ENCODE measurements at regions not wholly inside any gene's neighbourhood (a gene's known extent, or its start where the extent isn't known, plus 50 kb on each side); places are given as distances from the start of the nearest gene placed in this dataset.

DNA sequence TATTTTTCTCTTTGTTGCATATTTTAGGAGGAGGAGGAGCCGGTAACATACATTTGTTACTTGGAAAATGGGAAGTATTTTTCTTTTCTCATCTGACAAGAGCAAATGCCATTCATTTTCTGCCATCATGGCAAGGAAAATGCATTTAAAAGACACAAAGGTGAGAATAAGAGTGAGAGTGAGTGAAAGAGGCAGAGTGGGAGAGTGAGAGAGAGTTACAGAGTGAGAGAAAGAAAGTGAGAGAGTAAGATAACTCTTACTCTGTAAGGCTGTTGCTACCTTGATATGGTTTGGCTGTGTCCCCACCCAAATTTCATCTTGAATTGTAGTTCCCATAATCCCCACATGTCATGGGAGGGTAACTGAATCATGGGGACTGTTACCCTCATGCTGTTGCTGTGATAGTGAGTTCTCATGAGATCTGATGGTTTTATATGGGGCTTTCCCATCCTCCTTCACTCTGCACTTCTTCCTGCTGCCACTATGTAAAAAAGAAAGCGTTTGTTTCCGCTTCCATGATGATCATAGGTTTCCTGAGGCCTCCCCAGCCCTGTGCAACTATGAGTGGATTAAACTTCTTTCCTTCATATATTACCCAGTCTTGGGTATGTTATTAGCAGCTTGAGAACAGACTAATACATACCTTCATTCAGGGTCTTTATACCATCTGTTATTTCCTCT, 64.2 kb downstream of the ASCL1 start (continued):
- TF ChIP-seq, protein P1, sequence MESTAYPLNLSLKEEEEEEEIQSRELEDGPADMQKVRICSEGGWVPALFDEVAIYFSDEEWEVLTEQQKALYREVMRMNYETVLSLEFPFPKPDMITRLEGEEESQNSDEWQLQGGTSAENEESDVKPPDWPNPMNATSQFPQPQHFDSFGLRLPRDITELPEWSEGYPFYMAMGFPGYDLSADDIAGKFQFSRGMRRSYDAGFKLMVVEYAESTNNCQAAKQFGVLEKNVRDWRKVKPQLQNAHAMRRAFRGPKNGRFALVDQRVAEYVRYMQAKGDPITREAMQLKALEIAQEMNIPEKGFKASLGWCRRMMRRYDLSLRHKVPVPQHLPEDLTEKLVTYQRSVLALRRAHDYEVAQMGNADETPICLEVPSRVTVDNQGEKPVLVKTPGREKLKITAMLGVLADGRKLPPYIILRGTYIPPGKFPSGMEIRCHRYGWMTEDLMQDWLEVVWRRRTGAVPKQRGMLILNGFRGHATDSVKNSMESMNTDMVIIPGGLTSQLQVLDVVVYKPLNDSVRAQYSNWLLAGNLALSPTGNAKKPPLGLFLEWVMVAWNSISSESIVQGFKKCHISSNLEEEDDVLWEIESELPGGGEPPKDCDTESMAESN (CRISPR knock-in tag; conservative IDR thresholded peaks at IDR 0.05) = no peak
- TF ChIP-seq, protein P2, sequence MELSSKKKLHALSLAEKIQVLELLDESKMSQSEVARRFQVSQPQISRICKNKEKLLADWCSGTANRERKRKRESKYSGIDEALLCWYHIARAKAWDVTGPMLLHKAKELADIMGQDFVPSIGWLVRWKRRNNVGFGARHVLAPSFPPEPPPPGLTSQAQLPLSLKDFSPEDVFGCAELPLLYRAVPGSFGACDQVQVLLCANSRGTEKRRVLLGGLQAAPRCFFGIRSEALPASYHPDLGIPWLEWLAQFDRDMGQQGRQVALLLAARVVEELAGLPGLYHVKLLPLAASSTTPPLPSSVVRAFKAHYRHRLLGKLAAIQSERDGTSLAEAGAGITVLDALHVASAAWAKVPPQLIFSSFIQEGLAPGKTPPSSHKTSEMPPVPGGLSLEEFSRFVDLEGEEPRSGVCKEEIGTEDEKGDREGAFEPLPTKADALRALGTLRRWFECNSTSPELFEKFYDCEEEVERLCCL (CRISPR knock-in tag; IDR thresholded peaks at IDR 0.05; ENCODE audit: borderline replicate concordance) = no peak
- no peak for TF ChIP-seq ZMYM2 (CRISPR knock-in tag; IDR thresholded peaks at IDR 0.05)

DNA sequence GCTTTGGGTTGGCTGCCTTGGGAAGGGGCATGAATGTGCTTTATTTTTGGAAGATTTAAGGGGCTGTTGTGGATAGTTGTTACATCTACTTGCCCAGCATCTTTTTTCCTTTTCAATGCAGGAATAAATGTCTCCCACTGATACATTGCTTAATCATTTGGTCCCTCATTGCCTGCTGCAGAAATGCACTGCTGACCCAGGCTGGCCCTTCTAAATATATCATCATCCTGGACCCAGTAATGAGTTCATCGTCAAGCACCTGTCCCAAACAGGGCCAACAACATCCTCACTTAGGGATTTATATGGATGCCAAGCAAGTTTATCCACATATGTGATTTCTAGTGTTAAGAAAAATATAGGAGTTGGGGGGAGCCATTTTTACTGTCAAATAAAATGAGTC, 67.2 kb downstream of the ASCL1 start:
- Histone ChIP-seq H2AFZ (ENCODE audit: low read length) (no peak overlapping the region), H3K4me3 (replicated peaks in 1 of 3; ENCODE audit: insufficient read depth in 1 of 3, low read depth in 2 of 3, low read length in 3 of 3) (no peak overlapping the region), H3K4me1 (ENCODE audit: insufficient read depth, low read length) (no peaks in the 10 kb centered on the region), H4K20me1 (ENCODE audit: insufficient read depth, low read length) (no peaks in the 10 kb centered on the region), H3K27me3 (ENCODE audit: control insufficient read depth in 1 of 2, insufficient read depth in 2 of 2, low read length in 2 of 2) (no peaks in the 10 kb centered on the region; a peak in 1 of 5 replicates), H3K4me2 (ENCODE audit: low read depth, low read length) (no peak overlapping the region), H3K9me3 (ENCODE audit: low read length) (no peaks in the 10 kb centered on the region), H3K36me3 (replicated peaks in 1 of 2; ENCODE audit: control insufficient read depth in 1 of 2, insufficient read depth in 2 of 2, low read length in 2 of 2) (no peaks in the 10 kb centered on the region), H3K79me2 (ENCODE audit: insufficient read depth, low read length) (no peaks in the 10 kb centered on the region), H3K27ac (ENCODE audit: extremely low read length, insufficient read depth, low read length) (no peak overlapping the region), H3K9ac (ENCODE audit: insufficient read depth, low read depth, low read length) (no peak overlapping the region)
- ChIA-PET POLR2A (no interaction called here), CTCF (ENCODE audit: low intra/inter-chr PET ratio, low total read pairs) (no interaction called here)
- DNase-seq (ENCODE audit: low spot score) (no peak), FAIRE-seq (no peak), ATAC-seq (no peak)
- intact Hi-C loops (cut with micrococcal nuclease; ENCODE audit: unreplicated experiment) = no loop called here
- BruUV-seq (replicated peaks) = no TSS peak
- 0% methylated on average over 1 of the region's 1 CpG for WGBS (ENCODE audit: low lambda C conversion rate)
- in situ Hi-C loops (cut with HindIII; ENCODE audit: extremely low pct_ligation_motif_present, low pct_unique_long_range_greater_than_20kb) = no loop called here
- TF ChIP-seq ZBTB21 (CRISPR knock-in tag; IDR thresholded peaks at IDR 0.05) (no peak), TBL1XR1 (IDR thresholded peaks at IDR 0.05; ENCODE audit: borderline replicate concordance, low read length, partially characterized antibody) (no peak), ZNF670 (CRISPR knock-in tag; IDR thresholded peaks at IDR 0.05; ENCODE audit: borderline replicate concordance) (no peak), MEIS1 (CRISPR knock-in tag; IDR thresholded peaks at IDR 0.05; ENCODE audit: borderline replicate concordance) (no peak), NPAS2 (CRISPR knock-in tag; IDR thresholded peaks at IDR 0.05; ENCODE audit: borderline replicate concordance) (no peak), ZNF576 (CRISPR knock-in tag; IDR thresholded peaks at IDR 0.05) (no peak), SCMH1 (CRISPR knock-in tag; IDR thresholded peaks at IDR 0.05; ENCODE audit: borderline replicate concordance) (no peak), GTF2F1 (IDR thresholded peaks at IDR 0.05; ENCODE audit: low read length) (no peak), ZNF549 (CRISPR knock-in tag; IDR thresholded peaks at IDR 0.05) (no peak), HOXA9 (CRISPR knock-in tag; IDR thresholded peaks at IDR 0.05; ENCODE audit: borderline replicate concordance) (no peak), ZNF879 (CRISPR knock-in tag; IDR thresholded peaks at IDR 0.05) (no peak), ZNF496 (CRISPR knock-in tag; IDR thresholded peaks at IDR 0.05; ENCODE audit: insufficient replicate concordance) (no peak), ZBTB42 (CRISPR knock-in tag; IDR thresholded peaks at IDR 0.05) (no peak), TEF (CRISPR knock-in tag; IDR thresholded peaks at IDR 0.05) (no peak), ZNF333 (CRISPR knock-in tag; IDR thresholded peaks at IDR 0.05; ENCODE audit: borderline replicate concordance) (no peak), DNMT3B (CRISPR knock-in tag; conservative IDR thresholded peaks at IDR 0.05) (no peak), SP5 (CRISPR knock-in tag; IDR thresholded peaks at IDR 0.05; ENCODE audit: borderline replicate concordance, low read depth) (no peak), TBX3 (IDR thresholded peaks at IDR 0.05; ENCODE audit: borderline replicate concordance) (no peak)
